ENCODE measurements at regions not wholly inside any gene's neighbourhood (a gene's known extent, or its start where the extent isn't known, plus 50 kb on each side); places are given as distances from the start of the nearest gene placed in this dataset.

- intact Hi-C loops (cut with micrococcal nuclease): no loop called here
- Histone ChIP-seq H3K4me3 (ENCODE audit: low read length) (no peak overlapping the region), H3K9me3 (ENCODE audit: control insufficient read depth in 2 of 3, low read length in 3 of 3) (no peaks in the 10 kb centered on the region), H3K27me3 (ENCODE audit: control insufficient read depth in 2 of 2, insufficient read depth in 2 of 2, low read length in 2 of 2) (no peaks in the 10 kb centered on the region), H3K36me3 (ENCODE audit: control insufficient read depth in 2 of 3, insufficient read depth in 3 of 3, low read length in 3 of 3) (no peaks in the 10 kb centered on the region), H3K27ac (ENCODE audit: low read depth, low read length) (no peak overlapping the region), H3K4me1 (ENCODE audit: control insufficient read depth in 2 of 2, insufficient read depth in 2 of 2, low read length in 2 of 2) (no peaks in the 10 kb centered on the region)
- no peak overlapping the region for H3K4me3 Mint-ChIP-seq
- ATAC-seq (no peak), DNase-seq (no peak)
- no peaks in the 10 kb centered on the region for H3K4me1 Mint-ChIP-seq
- H3K27me3 Mint-ChIP-seq: peaks cover 0 to 9% (median 0%) of the 10 kb centered on the region in 5 donors
- ChIA-PET CTCF (no interaction called here), POLR2A (no interaction called here)
- no peak overlapping the region for H3K27ac Mint-ChIP-seq
- peaks cover 0 to 20% (median 4%) of the 10 kb centered on the region in 11 donors for H3K9me3 Mint-ChIP-seq
- no peaks in the 10 kb centered on the region for H3K36me3 Mint-ChIP-seq
Measured at GRCh38 chr4:124266721-124267120, 445.8 kb downstream of the ANKRD50 start.

- peaks cover 0 to 13% (median 3%) of the 10 kb centered on the region in 5 donors for H3K27me3 Mint-ChIP-seq
- ChIA-PET CTCF (no interaction called here), POLR2A (no interaction called here)
- no peaks in the 10 kb centered on the region for H3K4me1 Mint-ChIP-seq
- DNase-seq (no peak), ATAC-seq (no peak)
- Histone ChIP-seq H3K4me3 (ENCODE audit: low read length) (no peak overlapping the region), H3K4me1 (ENCODE audit: control insufficient read depth in 2 of 2, insufficient read depth in 2 of 2, low read length in 2 of 2) (no peaks in the 10 kb centered on the region), H3K36me3 (ENCODE audit: control insufficient read depth in 2 of 3, insufficient read depth in 3 of 3, low read length in 3 of 3) (no peaks in the 10 kb centered on the region), H3K27me3 (ENCODE audit: control insufficient read depth in 2 of 2, insufficient read depth in 2 of 2, low read length in 2 of 2) (no peaks in the 10 kb centered on the region), H3K9me3 (ENCODE audit: control insufficient read depth in 2 of 3, low read length in 3 of 3) (no peaks in the 10 kb centered on the region), H3K27ac (ENCODE audit: low read depth, low read length) (no peak overlapping the region)
- intact Hi-C loops (cut with micrococcal nuclease): no loop called here
- H3K27ac Mint-ChIP-seq: no peak overlapping the region
- no peak overlapping the region for H3K4me3 Mint-ChIP-seq
- peaks cover 0 to 5% (median 0%) of the 10 kb centered on the region in 5 donors for H3K36me3 Mint-ChIP-seq
- H3K9me3 Mint-ChIP-seq: peaks cover 0 to 11% (median 6%) of the 10 kb centered on the region in 11 donors
Measured at GRCh38 chr4:124276461-124276860, 436.1 kb downstream of the ANKRD50 start.

- ChIA-PET POLR2A (no interaction called here), CTCF (no interaction called here)
- ATAC-seq (no peak), DNase-seq (no peak)
- Mint-ChIP-seq H3K27me3 (peaks cover 0 to 7% (median 3%) of the 10 kb centered on the region in 5 donors), H3K4me3 (no peak overlapping the region), H3K4me1 (no peaks in the 10 kb centered on the region), H3K9me3 (peaks cover 0 to 7% (median 2%) of the 10 kb centered on the region in 11 donors), H3K36me3 (peaks cover 0 to 5% (median 0%) of the 10 kb centered on the region in 5 donors), H3K27ac (no peak overlapping the region)
- no peaks in the 10 kb centered on the region for H3K36me3 ChIP-seq (ENCODE audit: control insufficient read depth in 2 of 3, insufficient read depth in 3 of 3, low read length in 3 of 3)
- no peaks in the 10 kb centered on the region for H3K4me1 ChIP-seq (ENCODE audit: control insufficient read depth in 2 of 2, insufficient read depth in 2 of 2, low read length in 2 of 2)
- no peaks in the 10 kb centered on the region for H3K9me3 ChIP-seq (ENCODE audit: control insufficient read depth in 2 of 3, low read length in 3 of 3)
- no peak overlapping the region for H3K27ac ChIP-seq (ENCODE audit: low read depth, low read length)
- intact Hi-C loops (cut with micrococcal nuclease): no loop called here
- no peak overlapping the region for H3K4me3 ChIP-seq (ENCODE audit: low read length)
- no peaks in the 10 kb centered on the region for H3K27me3 ChIP-seq (ENCODE audit: control insufficient read depth in 2 of 2, insufficient read depth in 2 of 2, low read length in 2 of 2)
Measured at GRCh38 chr4:124277691-124278090, 434.8 kb downstream of the ANKRD50 start.

GRCh38 chr4:124278477-124278876 is 434.1 kb downstream of the ANKRD50 start:
- ATAC-seq: no peak
- CTCF ChIA-PET: no interaction called here

GRCh38 chr4:124279741-124280140 is 432.8 kb downstream of the ANKRD50 start:
- H3K27me3 Mint-ChIP-seq: peaks cover 0 to 4% (median 0%) of the 10 kb centered on the region in 5 donors
- no peaks in the 10 kb centered on the region for H3K36me3 ChIP-seq (ENCODE audit: control insufficient read depth in 2 of 3, insufficient read depth in 3 of 3, low read length in 3 of 3)
- no peaks in the 10 kb centered on the region for H3K9me3 ChIP-seq (ENCODE audit: control insufficient read depth in 2 of 3, low read length in 3 of 3)
- peaks cover 0 to 5% (median 0%) of the 10 kb centered on the region in 11 donors for H3K9me3 Mint-ChIP-seq
- no peak for DNase-seq
- H3K36me3 Mint-ChIP-seq: no peaks in the 10 kb centered on the region
- no peak overlapping the region for H3K4me3 ChIP-seq (ENCODE audit: low read length)
- intact Hi-C loops (cut with micrococcal nuclease): no loop called here
- H3K27ac Mint-ChIP-seq: no peak overlapping the region
- H3K27ac ChIP-seq (ENCODE audit: low read depth, low read length): no peak overlapping the region
- H3K4me3 Mint-ChIP-seq: no peak overlapping the region
- POLR2A ChIA-PET: no interaction called here
- no peak for ATAC-seq
- H3K27me3 ChIP-seq (ENCODE audit: control insufficient read depth in 2 of 2, insufficient read depth in 2 of 2, low read length in 2 of 2): no peaks in the 10 kb centered on the region
- no peaks in the 10 kb centered on the region for H3K4me1 ChIP-seq (ENCODE audit: control insufficient read depth in 2 of 2, insufficient read depth in 2 of 2, low read length in 2 of 2)
- CTCF ChIA-PET: no interaction called here
- no peaks in the 10 kb centered on the region for H3K4me1 Mint-ChIP-seq

More at GRCh38 chr4:124278477-124278876, 434.1 kb downstream of the ANKRD50 start:
- POLR2A ChIA-PET: no interaction called here
- Histone ChIP-seq H3K4me3 (ENCODE audit: low read length) (no peak overlapping the region), H3K27ac (ENCODE audit: low read depth, low read length) (no peak overlapping the region), H3K27me3 (ENCODE audit: control insufficient read depth in 2 of 2, insufficient read depth in 2 of 2, low read length in 2 of 2) (no peaks in the 10 kb centered on the region), H3K9me3 (ENCODE audit: control insufficient read depth in 2 of 3, low read length in 3 of 3) (no peaks in the 10 kb centered on the region), H3K36me3 (ENCODE audit: control insufficient read depth in 2 of 3, insufficient read depth in 3 of 3, low read length in 3 of 3) (no peaks in the 10 kb centered on the region), H3K4me1 (ENCODE audit: control insufficient read depth in 2 of 2, insufficient read depth in 2 of 2, low read length in 2 of 2) (no peaks in the 10 kb centered on the region)
- Mint-ChIP-seq H3K27ac (no peak overlapping the region), H3K4me3 (no peak overlapping the region), H3K4me1 (no peaks in the 10 kb centered on the region), H3K9me3 (peaks cover 0 to 7% (median 2%) of the 10 kb centered on the region in 11 donors), H3K36me3 (peaks cover 0 to 5% (median 0%) of the 10 kb centered on the region in 5 donors), H3K27me3 (peaks cover 0 to 7% (median 3%) of the 10 kb centered on the region in 5 donors)
- intact Hi-C loops (cut with micrococcal nuclease): no loop called here
- DNase-seq: no peak

GRCh38 chr4:124282301-124282898 is 430.1 kb downstream of the ANKRD50 start:
- no peak for ATAC-seq

More at GRCh38 chr4:124282301-124282898, 430.1 kb downstream of the ANKRD50 start:
- peaks cover 0 to 3% (median 0%) of the 10 kb centered on the region in 5 donors for H3K27me3 Mint-ChIP-seq
- H3K36me3 Mint-ChIP-seq: no peaks in the 10 kb centered on the region
- no peak for DNase-seq
- ChIA-PET CTCF (no interaction called here), POLR2A (interaction anchor here (0.6 kb wide), 2 partner anchors 19 to 51 kb away, joined by 3 to 4 read pairs; no protein-coding TSS in a partner anchor)
- H3K4me3 ChIP-seq (ENCODE audit: low read length): no peak overlapping the region
- H3K27ac ChIP-seq (ENCODE audit: low read depth, low read length): no peak overlapping the region
- H3K4me1 Mint-ChIP-seq: no peaks in the 10 kb centered on the region
- H3K27me3 ChIP-seq (ENCODE audit: control insufficient read depth in 2 of 2, insufficient read depth in 2 of 2, low read length in 2 of 2): no peaks in the 10 kb centered on the region
- H3K9me3 Mint-ChIP-seq: peaks cover 0 to 4% (median 0%) of the 10 kb centered on the region in 11 donors
- H3K9me3 ChIP-seq (ENCODE audit: control insufficient read depth in 2 of 3, low read length in 3 of 3): no peaks in the 10 kb centered on the region
- H3K27ac Mint-ChIP-seq: no peak overlapping the region
- H3K4me3 Mint-ChIP-seq: no peak overlapping the region
- intact Hi-C loops (cut with micrococcal nuclease): no loop called here
- no peaks in the 10 kb centered on the region for H3K4me1 ChIP-seq (ENCODE audit: control insufficient read depth in 2 of 2, insufficient read depth in 2 of 2, low read length in 2 of 2)
- no peaks in the 10 kb centered on the region for H3K36me3 ChIP-seq (ENCODE audit: control insufficient read depth in 2 of 3, insufficient read depth in 3 of 3, low read length in 3 of 3)

Data from naive thymus-derived CD4-positive, alpha-beta T cell (primary cell).